NB4 (cell line): ENCODE measurements at regions not wholly inside any gene's neighbourhood (a gene's known extent, or its start where the extent isn't known, plus 50 kb on each side); places are given as distances from the start of the nearest gene placed in this dataset.

Experiments used
- DNase-seq: peaks from one replicate; pipeline ENCODE4 v3.0.0; 2010; ENCODE audit warnings: low read depth
- H3K4me3 ChIP-seq: one replicate; pipeline ENCODE4 v1.5.1; 2011; ENCODE audit warnings: mild to moderate bottlenecking, low read depth, low read length, moderate library complexity
- CTCF ChIP-seq: IDR thresholded peaks from one replicate; pipeline ENCODE4 v1.5.1; 2012; ENCODE audit warnings: low read depth, low read length
- MAX ChIP-seq: IDR thresholded peaks from 2 replicates; pipeline ENCODE4 v1.6.1; 2011; ENCODE audit warnings: low read depth, low read length
- MYC ChIP-seq: IDR thresholded peaks from 2 replicates; pipeline ENCODE4 v1.6.1; 2011; ENCODE audit warnings: low read depth, low read length
- POLR2A ChIP-seq: IDR thresholded peaks from 2 replicates; pipeline ENCODE4 v1.6.1; 2011; ENCODE audit warnings: mild to moderate bottlenecking; ENCODE audit not compliant: insufficient read length; ENCODE audit errors: extremely low read depth

- TF ChIP-seq MAX: no peak
- TF ChIP-seq POLR2A: no peak
- TF ChIP-seq MYC: no peak
- no peak for TF ChIP-seq CTCF
- DNase-seq: no peak
- H3K4me3 ChIP-seq: no peak overlapping the region
Observed at GRCh38 chrX:134167591-134168203, 69.3 kb upstream of the CCDC160 start.

GRCh38 chrX:134171661-134172587 is 65.1 kb upstream of the CCDC160 start:
- DNase-seq: no peak
- no peak for TF ChIP-seq CTCF
- no peak for TF ChIP-seq MYC
- no peak for TF ChIP-seq MAX
- no peak for TF ChIP-seq POLR2A
- no peak overlapping the region for H3K4me3 ChIP-seq

- TF ChIP-seq POLR2A (no peak), MYC (no peak), MAX (no peak), CTCF (no peak)
- no peak for DNase-seq
- H3K4me3 ChIP-seq: no peak overlapping the region
Observed at GRCh38 chrX:134172588-134173259, 64.3 kb upstream of the CCDC160 start.

- no peak overlapping the region for H3K4me3 ChIP-seq
- no peak for TF ChIP-seq MAX
- TF ChIP-seq MYC: no peak
- no peak for TF ChIP-seq CTCF
- no peak for TF ChIP-seq POLR2A
- DNase-seq: no peak
Observed at GRCh38 chrX:134173541-134174272, 63.3 kb upstream of the CCDC160 start.

GRCh38 chrX:134174273-134174660 is 62.7 kb upstream of the CCDC160 start:
- TF ChIP-seq POLR2A: no peak
- TF ChIP-seq MAX: no peak
- no peak for TF ChIP-seq CTCF
- no peak for TF ChIP-seq MYC
- DNase-seq: no peak
- no peak overlapping the region for H3K4me3 ChIP-seq
